HepG2 (cell line): ENCODE measurements at regions not wholly inside any gene's neighbourhood (a gene's known extent, or its start where the extent isn't known, plus 50 kb on each side); places are given as distances from the start of the nearest gene placed in this dataset.

Experiments
- BRCA1 ChIP-seq: sonication (generic); formaldehyde crosslinking; IDR thresholded peaks from 2 replicates; pipeline ENCODE4 v1.4.0; 2020; ENCODE audit warnings: missing genetic modification reagents
- GPBP1L1 ChIP-seq: sonication (generic); formaldehyde crosslinking; IDR thresholded peaks from 2 replicates; pipeline ENCODE4 v1.5.0; 2020; ENCODE audit warnings: mild to moderate bottlenecking, missing genetic modification reagents
- HMGXB4 ChIP-seq, 2 experiments: sonication (generic) in 1 of 2; formaldehyde crosslinking in 1 of 2; IDR thresholded peaks; 2 replicates each; pipeline versions ENCODE4 v1.4.0 to v1.6.1; 2018 to 2020; ENCODE audit warnings: missing genetic modification reagents in 2 of 2, borderline replicate concordance in 1 of 2, low read depth in 1 of 2, mild to moderate bottlenecking in 1 of 2, missing biosample characterization in 1 of 2
- MTA1 ChIP-seq: sonication (generic); formaldehyde crosslinking; IDR thresholded peaks from 2 replicates; pipeline ENCODE4 v1.4.0; 2020; ENCODE audit warnings: missing genetic modification reagents, mild to moderate bottlenecking, borderline replicate concordance
- PHF5A ChIP-seq: IDR thresholded peaks from one replicate; pipeline ENCODE4 v1.6.1; 2018; ENCODE audit warnings: low read depth, missing genetic modification reagents; ENCODE audit not compliant: unreplicated experiment
- PRDM15 ChIP-seq: sonication (generic); formaldehyde crosslinking; IDR thresholded peaks from 2 replicates; pipeline ENCODE4 v1.4.0; 2020; ENCODE audit warnings: missing genetic modification reagents
- SOX13 ChIP-seq, 3 experiments: fragments of 450-650 bp in 1 of 3; sonication (generic) in 1 of 3; formaldehyde crosslinking in 1 of 3; IDR thresholded peaks in 2 of 3; conservative IDR thresholded peaks in 1 of 3; 2 replicates each; pipeline versions ENCODE4 v1.5.0 to v1.6.1; 2016 to 2020; ENCODE audit warnings: antibody characterized with exemption in 1 of 3, mild to moderate bottlenecking in 1 of 3, missing compliant biosample characterization in 1 of 3, missing genetic modification reagents in 1 of 3, moderate library complexity in 1 of 3
- SOX6 ChIP-seq, 2 experiments: fragments of 450-650 bp in 1 of 2; sonication (generic) in 1 of 2; formaldehyde crosslinking in 1 of 2; IDR thresholded peaks; 2 replicates each; pipeline versions ENCODE4 v1.4.0 to v1.6.1; 2017 to 2020; ENCODE audit warnings: antibody characterized with exemption in 1 of 2, mild to moderate bottlenecking in 1 of 2, missing genetic modification reagents in 1 of 2
- ZBTB42 ChIP-seq: sonication (generic); formaldehyde crosslinking; IDR thresholded peaks from 2 replicates; pipeline ENCODE4 v1.5.0; 2020; ENCODE audit warnings: mild to moderate bottlenecking, missing genetic modification reagents
- ZBTB43 ChIP-seq: sonication (generic); formaldehyde crosslinking; conservative IDR thresholded peaks from 2 replicates; pipeline ENCODE4 v1.4.0; 2020; ENCODE audit warnings: missing genetic modification reagents
- ZBTB46 ChIP-seq: sonication (generic); formaldehyde crosslinking; IDR thresholded peaks from 2 replicates; pipeline ENCODE4 v1.4.0; 2020; ENCODE audit warnings: mild to moderate bottlenecking, missing genetic modification reagents, borderline replicate concordance
- ZNF576 ChIP-seq: sonication (generic); formaldehyde crosslinking; IDR thresholded peaks from 2 replicates; pipeline ENCODE4 v1.4.0; 2020; ENCODE audit warnings: mild to moderate bottlenecking, missing genetic modification reagents
- ZNF605 ChIP-seq: sonication (generic); formaldehyde crosslinking; IDR thresholded peaks from 2 replicates; pipeline ENCODE4 v1.8.0; 2022; ENCODE audit warnings: mild to moderate bottlenecking, missing genetic modification reagents
- ZNF703 ChIP-seq: sonication (generic); formaldehyde crosslinking; IDR thresholded peaks from 2 replicates; pipeline ENCODE4 v1.5.1; 2020; ENCODE audit warnings: missing genetic modification reagents, mild to moderate bottlenecking, moderate library complexity, borderline replicate concordance

- TF ChIP-seq ZBTB43 (CRISPR knock-in tag): peak; percentile 78
- TF ChIP-seq ZNF703 (CRISPR knock-in tag): peak; percentile 44; the same call in 1 of the 2 replicates
- no peak for TF ChIP-seq ZBTB46 (CRISPR knock-in tag)
- peak; percentile 85 for TF ChIP-seq SOX13 (IDR thresholded peaks at IDR 0.05)
- peak in 1 of 2 experiments; percentile 95; a peak in 3 of 4 replicates for TF ChIP-seq SOX13 (CRISPR knock-in tag; conservative IDR thresholded peaks at IDR 0.05 in 1 of 2, IDR thresholded peaks at IDR 0.05 in 1 of 2)
- TF ChIP-seq PRDM15 (CRISPR knock-in tag): peak; percentile 47
- no peak for TF ChIP-seq GPBP1L1 (CRISPR knock-in tag)
- TF ChIP-seq HMGXB4 (CRISPR knock-in tag; IDR thresholded peaks at IDR 0.05; ENCODE audit: borderline replicate concordance in 1 of 2, low read depth in 1 of 2): peak in 1 of 2 experiments; percentile 50; a peak in 3 of 4 replicates
- peak; percentile 40; the same call in 1 of the 2 replicates for TF ChIP-seq ZNF605 (CRISPR knock-in tag)
- TF ChIP-seq MTA1 (CRISPR knock-in tag): peak; percentile 29; the same call in 1 of the 2 replicates
- no peak for TF ChIP-seq SOX6 (IDR thresholded peaks at IDR 0.05)
- TF ChIP-seq SOX6 (CRISPR knock-in tag; IDR thresholded peaks at IDR 0.05): peak; percentile 95
- no peak for TF ChIP-seq ZBTB42 (CRISPR knock-in tag)
- TF ChIP-seq PHF5A (CRISPR knock-in tag): no peak
- TF ChIP-seq ZNF576: no peak
- TF ChIP-seq BRCA1 (CRISPR knock-in tag): peak; percentile 71; the same call in 1 of the 2 replicates
Measured at GRCh38 chr6:137723273-137724017, 143.6 kb upstream of the TNFAIP3 start (continued).
